OCI-M2 (cell line): ENCODE measurements at regions not wholly inside any gene's neighbourhood (a gene's known extent, or its start where the extent isn't known, plus 50 kb on each side); places are given as distances from the start of the nearest gene placed in this dataset.

Experiments used
- DNase-seq: peaks from one replicate; lab custom pipeline; 2025; ENCODE audit not compliant: unreplicated experiment; lab: John Stamatoyannopoulos, UW

DNA sequence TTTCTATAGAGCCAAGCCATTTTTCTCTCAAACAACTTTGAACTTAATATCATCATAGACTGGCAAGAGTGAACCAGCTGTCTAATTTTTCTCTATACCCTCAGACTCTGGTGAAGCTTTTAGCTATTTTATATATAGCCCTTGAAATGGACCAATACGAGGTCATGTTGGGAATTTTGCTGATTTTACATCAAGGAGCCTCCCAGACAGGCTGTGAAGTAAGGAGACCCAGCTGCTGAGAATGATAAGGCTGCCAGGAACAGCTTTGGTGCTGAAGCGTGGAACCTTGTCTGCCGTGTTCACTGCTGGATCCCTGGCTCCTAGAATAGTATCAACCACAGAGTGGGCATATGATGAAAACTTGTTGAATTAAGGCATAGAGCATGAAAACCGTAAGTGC lies 326.2 kb upstream of the NAV3 start:
- DNase-seq = no peak

- DNase-seq = no peak
Measured at GRCh38 chr12:77500089-77500488, 330.6 kb upstream of the NAV3 start.

- DNase-seq = no peak
Measured at GRCh38 chr12:77497647-77498046, 333.0 kb upstream of the NAV3 start.

GRCh38 chr12:77496714-77497113 lies 334.0 kb upstream of the NAV3 start:
- no peak for DNase-seq

DNA sequence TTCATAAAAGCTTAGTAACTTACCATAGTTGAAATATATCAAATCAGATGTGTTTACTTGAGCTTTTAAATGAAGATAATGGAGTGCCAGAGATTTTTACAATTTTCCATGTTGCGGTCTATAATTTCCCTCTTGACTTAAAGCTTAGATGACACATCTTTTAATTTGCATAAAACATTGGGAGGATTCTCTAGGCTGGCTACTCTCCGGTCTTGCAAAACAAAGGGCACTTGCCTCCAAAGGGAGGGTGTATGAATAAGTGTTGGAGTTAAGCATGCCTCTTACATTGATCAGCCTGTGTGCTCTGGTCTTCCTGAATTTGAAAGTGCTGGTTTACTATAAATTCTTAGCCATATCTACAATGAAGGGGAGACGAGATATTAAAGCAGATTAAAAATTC lies 336.4 kb upstream of the NAV3 start:
- no peak for DNase-seq

DNA sequence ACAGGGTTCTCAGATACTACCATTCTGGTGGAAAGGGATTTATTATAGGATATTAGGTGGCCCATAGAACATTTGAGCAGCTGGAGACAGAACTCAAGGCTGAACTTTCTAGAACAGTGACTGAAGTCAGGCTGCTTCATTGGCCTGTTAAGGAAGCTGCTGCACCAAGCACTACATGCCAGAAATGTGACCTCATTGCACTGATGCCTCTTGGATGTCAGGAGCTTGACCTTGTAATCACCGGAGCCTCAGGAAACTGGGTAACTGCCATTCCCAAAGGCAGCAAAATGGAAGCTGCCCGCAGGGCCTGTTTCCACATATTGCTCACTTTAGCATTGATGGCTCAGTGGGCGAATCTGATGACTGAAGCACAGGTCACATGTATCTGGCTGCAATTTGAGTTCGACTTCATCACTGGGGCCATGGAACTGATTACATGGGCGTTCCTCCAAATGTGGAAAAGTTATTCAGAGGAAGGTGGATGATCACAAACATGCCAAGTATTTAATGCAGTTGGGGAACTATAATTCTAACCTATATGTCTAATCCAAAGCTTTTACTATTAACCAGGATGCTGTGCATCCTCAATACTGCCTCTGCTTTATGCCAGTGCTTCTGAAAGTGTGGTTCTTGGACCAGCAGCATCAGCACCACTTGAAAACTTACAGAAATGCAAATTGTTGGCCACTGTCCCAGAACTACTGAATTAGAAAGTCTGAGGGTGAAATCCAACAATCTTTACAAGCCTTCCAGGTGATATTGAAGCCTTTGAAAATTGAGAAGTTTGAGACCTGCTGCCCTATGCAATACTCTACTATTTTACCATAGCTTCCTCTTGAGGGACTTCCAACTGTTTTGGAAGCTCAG lies 337.2 kb upstream of the NAV3 start:
- no peak for DNase-seq

DNA sequence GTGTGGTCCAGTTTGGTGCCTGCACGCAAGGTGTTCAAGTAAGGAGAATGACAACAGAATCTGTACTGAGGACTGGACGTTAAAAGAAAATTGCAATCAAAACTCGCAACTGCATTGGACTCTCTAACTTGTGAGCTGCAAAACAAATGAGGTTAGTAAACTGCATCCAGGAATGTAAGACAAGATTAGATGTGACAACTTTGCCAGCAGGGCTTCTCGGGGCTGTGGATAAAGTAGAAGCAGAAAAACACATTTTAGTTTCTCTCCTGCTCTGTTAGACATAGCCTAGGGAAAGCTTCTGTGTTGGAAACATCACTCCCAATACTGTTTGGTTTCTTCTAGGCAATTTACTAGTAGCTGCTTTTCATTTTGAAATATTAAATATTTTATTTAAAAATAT lies 338.2 kb upstream of the NAV3 start:
- no peak for DNase-seq

GRCh38 chr12:77489331-77489970 lies 341.2 kb upstream of the NAV3 start:
- no peak for DNase-seq

DNA sequence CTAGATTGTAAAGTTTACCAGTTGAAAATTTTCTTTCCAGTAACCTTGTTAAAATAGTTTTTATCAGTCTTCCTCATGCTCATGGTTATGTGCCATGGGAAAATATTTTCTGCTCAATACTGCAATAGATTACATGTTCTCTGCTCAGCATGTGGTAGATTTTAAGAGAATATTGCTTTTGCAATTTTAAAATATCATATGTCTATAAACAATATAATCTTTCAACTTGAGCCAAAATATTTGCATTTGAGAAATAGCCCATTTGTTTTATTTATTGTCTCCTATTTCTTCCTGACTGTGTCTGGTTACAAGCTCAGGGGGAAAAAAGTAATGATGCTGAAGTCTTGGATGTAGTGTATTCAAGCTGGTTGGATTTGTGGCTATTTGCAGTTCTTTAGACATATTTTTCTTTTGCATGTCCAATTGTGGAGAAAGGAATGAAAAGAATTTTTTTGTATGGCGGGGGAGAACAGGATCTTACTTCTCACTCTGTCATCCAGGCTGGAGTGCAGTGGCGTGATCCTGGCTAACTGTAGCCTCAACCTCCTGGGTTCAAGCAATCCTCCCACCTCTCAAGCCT lies 342.6 kb upstream of the NAV3 start:
- DNase-seq = no peak

DNA sequence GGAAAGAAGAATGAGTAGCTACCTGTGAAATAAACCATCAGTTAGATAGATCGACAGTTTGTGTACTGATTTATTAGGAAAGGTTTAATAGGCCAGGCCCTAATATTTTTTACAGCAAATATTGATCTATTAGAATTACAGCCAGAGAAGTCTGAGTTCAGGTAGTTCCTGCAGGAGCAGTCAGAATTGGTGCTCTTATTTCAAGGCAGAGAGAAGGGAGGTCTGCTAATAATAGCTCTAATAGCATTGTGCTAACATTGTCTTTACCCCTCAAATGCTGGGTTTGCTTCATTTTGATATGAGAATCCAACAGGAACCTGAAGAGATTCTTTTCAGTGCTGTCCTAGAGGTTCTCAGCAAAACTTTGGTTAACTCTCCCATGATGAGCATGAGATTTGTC lies 343.8 kb upstream of the NAV3 start:
- DNase-seq = no peak

DNA sequence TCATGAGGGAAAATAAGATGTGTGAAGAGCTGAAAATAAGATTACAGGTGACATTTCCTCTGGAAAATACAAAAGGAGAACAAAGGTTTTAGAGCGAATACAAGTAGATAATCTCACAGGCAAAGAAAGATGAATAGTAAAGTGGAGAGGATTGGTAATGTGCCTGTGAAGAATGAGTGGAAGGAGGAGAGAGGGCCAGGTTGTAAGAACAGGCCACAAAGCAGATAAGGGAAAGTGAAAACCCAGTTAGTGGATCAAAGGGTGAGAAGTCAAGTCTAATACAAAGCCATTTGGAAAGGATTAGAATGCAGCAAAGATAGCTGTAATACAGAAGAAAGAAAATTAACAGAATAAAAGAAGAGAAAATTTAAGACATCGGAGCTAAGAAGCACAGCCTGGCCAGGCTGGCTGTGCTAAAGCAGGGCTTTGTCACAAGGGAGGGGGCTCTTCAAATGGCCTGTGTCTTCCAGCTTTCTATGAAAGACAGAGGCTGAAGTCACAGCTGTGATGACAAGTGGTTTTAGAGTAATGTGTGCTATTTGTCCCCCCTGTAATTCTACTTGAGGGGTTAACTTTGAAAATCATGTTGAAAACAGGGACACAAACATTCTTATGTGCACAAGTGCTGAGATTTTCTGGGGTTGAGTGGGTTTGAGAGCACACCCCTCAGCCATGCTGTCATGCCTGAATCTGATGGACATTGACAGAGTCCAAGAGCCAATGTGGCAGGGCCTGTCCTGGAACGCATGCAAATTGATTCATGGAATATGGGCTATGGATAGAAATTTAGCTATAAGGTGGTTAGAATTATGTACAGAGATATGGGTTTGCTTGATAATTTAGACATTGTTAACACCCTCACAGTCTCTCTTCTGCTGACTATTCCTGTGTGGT lies 344.5 kb upstream of the NAV3 start:
- DNase-seq = no peak

DNA sequence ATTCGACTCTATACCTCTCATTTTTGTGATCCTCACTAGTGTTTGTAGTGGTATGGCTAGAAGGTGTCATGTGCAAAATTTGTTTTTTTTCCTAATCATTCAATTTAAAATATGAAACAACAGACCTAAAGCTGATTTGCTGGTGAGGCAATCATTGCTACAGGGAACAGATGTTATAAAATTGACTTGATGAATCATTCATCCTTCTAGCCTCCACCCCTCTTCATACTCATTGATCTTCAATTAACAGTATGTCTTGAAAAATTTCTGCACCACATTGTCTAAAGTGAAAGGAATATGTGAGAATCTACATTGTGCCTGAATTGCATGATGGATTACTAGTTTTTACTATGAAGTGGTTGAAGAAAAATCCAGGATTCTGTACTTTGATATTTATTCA lies 349.0 kb upstream of the NAV3 start:
- no peak for DNase-seq

- DNase-seq = no peak
Measured at GRCh38 chr12:77477907-77478533, 352.7 kb upstream of the NAV3 start.

GRCh38 chr12:77471801-77472200 lies 358.9 kb upstream of the NAV3 start:
- no peak for DNase-seq

- no peak for DNase-seq
Measured at GRCh38 chr12:77469578-77470333, 360.9 kb upstream of the NAV3 start.

GRCh38 chr12:77442633-77443032 lies 377.3 kb upstream of the E2F7 start:
- DNase-seq = no peak

- DNase-seq = no peak
Measured at GRCh38 chr12:77439749-77440148, 374.4 kb upstream of the E2F7 start.

DNA sequence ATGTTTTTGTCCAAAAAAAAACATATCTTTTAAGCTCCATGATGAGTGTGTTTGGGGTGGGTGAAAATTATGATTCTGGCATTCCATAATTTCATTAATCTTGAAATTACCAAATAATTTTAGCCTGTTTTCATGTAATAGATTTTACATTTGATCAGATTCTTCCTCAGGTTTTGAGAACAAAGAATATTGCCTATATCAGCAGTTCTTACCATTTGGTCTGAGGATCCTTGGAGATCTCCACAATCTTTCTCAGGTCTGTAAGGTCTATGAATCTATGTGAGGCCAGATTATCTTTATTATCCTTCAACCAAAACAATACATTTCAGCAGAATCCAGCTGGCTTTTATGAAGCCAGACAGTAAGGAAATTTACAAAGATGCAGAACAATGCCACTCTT lies 373.3 kb upstream of the E2F7 start:
- DNase-seq = no peak

- no peak for DNase-seq
Measured at GRCh38 chr12:77437206-77437605, 371.8 kb upstream of the E2F7 start.

DNA sequence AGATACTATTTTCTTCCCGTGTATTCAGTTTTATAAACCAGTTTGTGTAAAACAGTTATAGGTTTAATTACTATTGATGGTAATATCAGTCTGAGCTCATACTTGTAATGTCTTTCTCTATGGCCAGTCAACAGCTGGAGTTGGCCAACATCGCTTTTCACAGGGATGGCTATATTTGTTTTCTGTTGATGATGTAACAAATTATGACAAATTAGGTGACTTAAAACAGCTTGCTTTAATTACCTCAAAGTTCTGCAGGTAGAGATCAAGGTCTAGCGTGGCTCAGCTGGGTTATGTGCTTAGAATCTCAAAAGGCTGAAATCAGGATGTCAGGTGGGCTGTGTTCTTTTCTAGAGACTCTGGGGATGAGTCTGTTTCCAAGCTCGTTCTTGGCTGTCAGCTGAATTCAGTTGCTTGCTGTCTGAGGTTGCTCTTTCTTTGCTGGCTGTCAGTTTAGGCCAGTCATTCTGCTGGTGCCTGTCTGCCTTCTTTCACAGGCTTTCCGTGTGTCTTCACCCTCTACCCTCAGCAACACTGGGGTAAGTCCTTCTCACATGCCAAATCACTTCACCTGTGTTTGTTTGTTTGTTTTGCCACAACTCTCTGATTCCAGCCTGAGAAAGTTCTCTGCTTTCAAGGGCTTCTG lies 370.2 kb upstream of the E2F7 start:
- no peak for DNase-seq
